Neural cell (in vitro differentiated cells): ENCODE measurements at regions not wholly inside any gene's neighbourhood (a gene's known extent, or its start where the extent isn't known, plus 50 kb on each side); places are given as distances from the start of the nearest gene placed in this dataset.

Experiments
- H2AFZ ChIP-seq: fragments of 200-600, 300-800 bp; sonication (generic), shearing (Covaris generic); 2 replicates; pipeline ENCODE4 v1.6.0; 2014; ENCODE audit warnings: low read depth, mild to moderate bottlenecking, antibody characterized with exemption, low read length, moderate library complexity
- H3F3A ChIP-seq: fragments of 200-600 bp; shearing (Covaris generic); 2 replicates; pipeline ENCODE4 v1.6.1; 2016; ENCODE audit warnings: mild to moderate bottlenecking, moderate library complexity, mixed read lengths, antibody characterized with exemption, low read length; ENCODE audit not compliant: insufficient read depth, poor library complexity, severe bottlenecking
- H3K27ac ChIP-seq: fragments of 200-600, 300-800 bp; sonication (generic), shearing (Covaris generic); 2 replicates; pipeline ENCODE4 v1.5.1; 2014; ENCODE audit warnings: mild to moderate bottlenecking, low read length, moderate library complexity
- H3K27me3 ChIP-seq: fragments of 300-800, 200-600 bp; sonication (generic), shearing (Covaris generic); 2 replicates; pipeline ENCODE4 v1.6.0; 2014; ENCODE audit warnings: mild to moderate bottlenecking, low read depth, low read length, moderate library complexity; ENCODE audit not compliant: insufficient read depth
- H3K36me3 ChIP-seq: fragments of 300-800, 200-600 bp; sonication (generic), shearing (Covaris generic); 2 replicates; pipeline ENCODE4 v1.5.1; 2014; ENCODE audit warnings: mild to moderate bottlenecking, antibody characterized with exemption, low read length, moderate library complexity; ENCODE audit not compliant: insufficient read depth
- H3K4me2 ChIP-seq: fragments of 300-800, 200-600 bp; sonication (generic), shearing (Covaris generic); 2 replicates; pipeline ENCODE4 v1.6.0; 2014; ENCODE audit warnings: mild to moderate bottlenecking, low read length
- H3K4me3 ChIP-seq: fragments of 300-800, 200-600 bp; sonication (generic), shearing (Covaris generic); 2 replicates; pipeline ENCODE4 v1.5.1; 2014; ENCODE audit warnings: mild to moderate bottlenecking, low read length, moderate library complexity
- H3K79me2 ChIP-seq: fragments of 200-600 bp; shearing (Covaris generic); replicated peaks from 2 replicates; pipeline ENCODE4 v1.6.0; 2014; ENCODE audit warnings: mild to moderate bottlenecking, low read length, moderate library complexity; ENCODE audit not compliant: insufficient read depth
- H3K9ac ChIP-seq: fragments of 300-800, 200-600 bp; sonication (generic), shearing (Covaris generic); 2 replicates; pipeline ENCODE4 v1.6.1; 2016; ENCODE audit warnings: mild to moderate bottlenecking, low read length, mixed read lengths
- H3K9me2 ChIP-seq: fragments of 200-600 bp; shearing (Covaris generic); 2 replicates; pipeline ENCODE4 v1.6.1; 2016; ENCODE audit warnings: mild to moderate bottlenecking, low read length, mixed read lengths; ENCODE audit not compliant: insufficient read depth
- H3K9me3 ChIP-seq: fragments of 200-600, 300-800 bp; sonication (generic), shearing (Covaris generic); 2 replicates; pipeline ENCODE4 v1.6.1; 2016; ENCODE audit warnings: mild to moderate bottlenecking, mixed run types, low read length, moderate library complexity, mixed read lengths
- H4K20me1 ChIP-seq: fragments of 200-600 bp; shearing (Covaris generic); 2 replicates; pipeline ENCODE4 v1.6.1; 2016; ENCODE audit warnings: mild to moderate bottlenecking, mixed run types; ENCODE audit not compliant: insufficient read depth
- CTCF ChIP-seq: fragments of 450-650 bp; IDR thresholded peaks from 2 replicates; pipeline ENCODE4 v1.5.1; 2014; ENCODE audit warnings: antibody characterized with exemption, mild to moderate bottlenecking, moderate library complexity; ENCODE audit not compliant: poor library complexity, severe bottlenecking
- EP300 ChIP-seq: fragments of 450-650 bp; conservative IDR thresholded peaks from 2 replicates; pipeline ENCODE4 v1.6.1; 2014; ENCODE audit warnings: antibody characterized with exemption, mild to moderate bottlenecking, moderate library complexity; ENCODE audit not compliant: poor library complexity, severe bottlenecking
- EZH2 ChIP-seq: fragments of 200-600, 300-800 bp; shearing (Covaris generic), sonication (generic); IDR thresholded peaks from 2 replicates; pipeline ENCODE4 v1.6.1; 2014; ENCODE audit warnings: antibody characterized with exemption, low read length, borderline replicate concordance, mild to moderate bottlenecking; ENCODE audit not compliant: insufficient read depth, poor library complexity, severe bottlenecking
- MXI1 ChIP-seq: fragments of 450-650 bp; conservative IDR thresholded peaks from 2 replicates; pipeline ENCODE4 v1.6.1; 2014; ENCODE audit warnings: antibody characterized with exemption, mild to moderate bottlenecking; ENCODE audit not compliant: poor library complexity, severe bottlenecking
- POLR2AphosphoS5 ChIP-seq: IDR thresholded peaks from 2 replicates; pipeline ENCODE4 v1.6.1; 2012
- RAD21 ChIP-seq: fragments of 450-650 bp; conservative IDR thresholded peaks from 2 replicates; pipeline ENCODE4 v1.6.1; 2014; ENCODE audit warnings: antibody characterized with exemption, mild to moderate bottlenecking, moderate library complexity
- REST ChIP-seq: IDR thresholded peaks from 2 replicates; pipeline ENCODE4 v1.6.1; 2012; ENCODE audit warnings: borderline replicate concordance
- SMC3 ChIP-seq: fragments of 450-650 bp; conservative IDR thresholded peaks from 2 replicates; pipeline ENCODE4 v1.6.1; 2014; ENCODE audit warnings: antibody characterized with exemption, mild to moderate bottlenecking, moderate library complexity; ENCODE audit not compliant: poor library complexity
- TAF1 ChIP-seq: IDR thresholded peaks from 2 replicates; pipeline ENCODE4 v1.6.1; 2012; ENCODE audit warnings: low read depth

GRCh38 chr2:19541884-19542283 is 183.5 kb upstream of the OSR1 start:
- H3K79me2 ChIP-seq, result no peaks in the 10 kb centered on the region
- H4K20me1 ChIP-seq, result no peaks in the 10 kb centered on the region
- no peak for TF ChIP-seq CTCF
- TF ChIP-seq POLR2AphosphoS5, result no peak
- TF ChIP-seq EZH2, result no peak
- TF ChIP-seq SMC3, result no peak
- TF ChIP-seq REST, result no peak
- TF ChIP-seq TAF1, result no peak
- TF ChIP-seq RAD21, result no peak
- TF ChIP-seq MXI1, result no peak
- TF ChIP-seq EP300, result no peak
- no peak overlapping the region for H3K9ac ChIP-seq
- no peaks in the 10 kb centered on the region for H3K9me2 ChIP-seq
- H3K9me3 ChIP-seq, result no peaks in the 10 kb centered on the region
- no peaks in the 10 kb centered on the region for H3K36me3 ChIP-seq
- H3K4me3 ChIP-seq, result no peak overlapping the region
- no peak overlapping the region for H3K4me2 ChIP-seq
- H3K27me3 ChIP-seq, result no peaks in the 10 kb centered on the region
- H3K27ac ChIP-seq, result no peak overlapping the region
- no peak overlapping the region for H2AFZ ChIP-seq
- H3F3A ChIP-seq, result no peaks in the 10 kb centered on the region

- no peak for TF ChIP-seq MXI1
- Histone ChIP-seq H3K9me2 (no peaks in the 10 kb centered on the region), H3K9ac (no peak overlapping the region)
These were observed 182.5 kb upstream of the OSR1 start for GRCh38 chr2:19540739-19541525.

More at GRCh38 chr2:19540739-19541525, 182.5 kb upstream of the OSR1 start:
- no peak overlapping the region for H3K4me2 ChIP-seq
- H3F3A ChIP-seq, result no peaks in the 10 kb centered on the region
- no peak overlapping the region for H3K4me3 ChIP-seq
- no peaks in the 10 kb centered on the region for H3K36me3 ChIP-seq
- H3K27ac ChIP-seq, result no peak overlapping the region
- H3K27me3 ChIP-seq, result no peaks in the 10 kb centered on the region
- no peaks in the 10 kb centered on the region for H4K20me1 ChIP-seq
- H2AFZ ChIP-seq, result no peak overlapping the region
- H3K9me3 ChIP-seq, result no peaks in the 10 kb centered on the region
- no peaks in the 10 kb centered on the region for H3K79me2 ChIP-seq
